Neural cell (in vitro differentiated cells): ENCODE measurements at regions not wholly inside any gene's neighbourhood (a gene's known extent, or its start where the extent isn't known, plus 50 kb on each side); places are given as distances from the start of the nearest gene placed in this dataset.

Experiments
- EP300 ChIP-seq: fragments of 450-650 bp; conservative IDR thresholded peaks from 2 replicates; pipeline ENCODE4 v1.6.1; 2014; ENCODE audit warnings: antibody characterized with exemption, mild to moderate bottlenecking, moderate library complexity; ENCODE audit not compliant: poor library complexity, severe bottlenecking
- EZH2 ChIP-seq: fragments of 200-600, 300-800 bp; shearing (Covaris generic), sonication (generic); IDR thresholded peaks from 2 replicates; pipeline ENCODE4 v1.6.1; 2014; ENCODE audit warnings: antibody characterized with exemption, low read length, borderline replicate concordance, mild to moderate bottlenecking; ENCODE audit not compliant: insufficient read depth, poor library complexity, severe bottlenecking
- MXI1 ChIP-seq: fragments of 450-650 bp; conservative IDR thresholded peaks from 2 replicates; pipeline ENCODE4 v1.6.1; 2014; ENCODE audit warnings: antibody characterized with exemption, mild to moderate bottlenecking; ENCODE audit not compliant: poor library complexity, severe bottlenecking
- POLR2AphosphoS5 ChIP-seq: IDR thresholded peaks from 2 replicates; pipeline ENCODE4 v1.6.1; 2012
- TF ChIP-seq, protein P1 (sequence below): fragments of 450-650 bp; IDR thresholded peaks from 2 replicates; pipeline ENCODE4 v1.5.1; 2014; ENCODE audit warnings: antibody characterized with exemption, mild to moderate bottlenecking, moderate library complexity; ENCODE audit not compliant: poor library complexity, severe bottlenecking
- TF ChIP-seq, protein P2 (sequence below): IDR thresholded peaks from 2 replicates; pipeline ENCODE4 v1.6.1; 2012; ENCODE audit warnings: borderline replicate concordance

- TF ChIP-seq EZH2 (no peak), EP300 (no peak), POLR2AphosphoS5 (no peak), MXI1 (no peak)
- TF ChIP-seq, protein P1, sequence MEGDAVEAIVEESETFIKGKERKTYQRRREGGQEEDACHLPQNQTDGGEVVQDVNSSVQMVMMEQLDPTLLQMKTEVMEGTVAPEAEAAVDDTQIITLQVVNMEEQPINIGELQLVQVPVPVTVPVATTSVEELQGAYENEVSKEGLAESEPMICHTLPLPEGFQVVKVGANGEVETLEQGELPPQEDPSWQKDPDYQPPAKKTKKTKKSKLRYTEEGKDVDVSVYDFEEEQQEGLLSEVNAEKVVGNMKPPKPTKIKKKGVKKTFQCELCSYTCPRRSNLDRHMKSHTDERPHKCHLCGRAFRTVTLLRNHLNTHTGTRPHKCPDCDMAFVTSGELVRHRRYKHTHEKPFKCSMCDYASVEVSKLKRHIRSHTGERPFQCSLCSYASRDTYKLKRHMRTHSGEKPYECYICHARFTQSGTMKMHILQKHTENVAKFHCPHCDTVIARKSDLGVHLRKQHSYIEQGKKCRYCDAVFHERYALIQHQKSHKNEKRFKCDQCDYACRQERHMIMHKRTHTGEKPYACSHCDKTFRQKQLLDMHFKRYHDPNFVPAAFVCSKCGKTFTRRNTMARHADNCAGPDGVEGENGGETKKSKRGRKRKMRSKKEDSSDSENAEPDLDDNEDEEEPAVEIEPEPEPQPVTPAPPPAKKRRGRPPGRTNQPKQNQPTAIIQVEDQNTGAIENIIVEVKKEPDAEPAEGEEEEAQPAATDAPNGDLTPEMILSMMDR: no peak
- TF ChIP-seq, protein P2, sequence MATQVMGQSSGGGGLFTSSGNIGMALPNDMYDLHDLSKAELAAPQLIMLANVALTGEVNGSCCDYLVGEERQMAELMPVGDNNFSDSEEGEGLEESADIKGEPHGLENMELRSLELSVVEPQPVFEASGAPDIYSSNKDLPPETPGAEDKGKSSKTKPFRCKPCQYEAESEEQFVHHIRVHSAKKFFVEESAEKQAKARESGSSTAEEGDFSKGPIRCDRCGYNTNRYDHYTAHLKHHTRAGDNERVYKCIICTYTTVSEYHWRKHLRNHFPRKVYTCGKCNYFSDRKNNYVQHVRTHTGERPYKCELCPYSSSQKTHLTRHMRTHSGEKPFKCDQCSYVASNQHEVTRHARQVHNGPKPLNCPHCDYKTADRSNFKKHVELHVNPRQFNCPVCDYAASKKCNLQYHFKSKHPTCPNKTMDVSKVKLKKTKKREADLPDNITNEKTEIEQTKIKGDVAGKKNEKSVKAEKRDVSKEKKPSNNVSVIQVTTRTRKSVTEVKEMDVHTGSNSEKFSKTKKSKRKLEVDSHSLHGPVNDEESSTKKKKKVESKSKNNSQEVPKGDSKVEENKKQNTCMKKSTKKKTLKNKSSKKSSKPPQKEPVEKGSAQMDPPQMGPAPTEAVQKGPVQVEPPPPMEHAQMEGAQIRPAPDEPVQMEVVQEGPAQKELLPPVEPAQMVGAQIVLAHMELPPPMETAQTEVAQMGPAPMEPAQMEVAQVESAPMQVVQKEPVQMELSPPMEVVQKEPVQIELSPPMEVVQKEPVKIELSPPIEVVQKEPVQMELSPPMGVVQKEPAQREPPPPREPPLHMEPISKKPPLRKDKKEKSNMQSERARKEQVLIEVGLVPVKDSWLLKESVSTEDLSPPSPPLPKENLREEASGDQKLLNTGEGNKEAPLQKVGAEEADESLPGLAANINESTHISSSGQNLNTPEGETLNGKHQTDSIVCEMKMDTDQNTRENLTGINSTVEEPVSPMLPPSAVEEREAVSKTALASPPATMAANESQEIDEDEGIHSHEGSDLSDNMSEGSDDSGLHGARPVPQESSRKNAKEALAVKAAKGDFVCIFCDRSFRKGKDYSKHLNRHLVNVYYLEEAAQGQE: no peak
These were observed 95.0 kb upstream of the LHX1 start for GRCh38 chr17:36842231-36842819.
